GM12872 (cell line): ENCODE measurements at regions not wholly inside any gene's neighbourhood (a gene's known extent, or its start where the extent isn't known, plus 50 kb on each side); places are given as distances from the start of the nearest gene placed in this dataset.

Experiments
- TF ChIP-seq, protein P1 (sequence below): IDR thresholded peaks from 3 replicates; pipeline ENCODE4 v1.5.1; 2011; ENCODE audit warnings: low read depth, mild to moderate bottlenecking, low read length, moderate library complexity; ENCODE audit not compliant: insufficient read depth

DNA sequence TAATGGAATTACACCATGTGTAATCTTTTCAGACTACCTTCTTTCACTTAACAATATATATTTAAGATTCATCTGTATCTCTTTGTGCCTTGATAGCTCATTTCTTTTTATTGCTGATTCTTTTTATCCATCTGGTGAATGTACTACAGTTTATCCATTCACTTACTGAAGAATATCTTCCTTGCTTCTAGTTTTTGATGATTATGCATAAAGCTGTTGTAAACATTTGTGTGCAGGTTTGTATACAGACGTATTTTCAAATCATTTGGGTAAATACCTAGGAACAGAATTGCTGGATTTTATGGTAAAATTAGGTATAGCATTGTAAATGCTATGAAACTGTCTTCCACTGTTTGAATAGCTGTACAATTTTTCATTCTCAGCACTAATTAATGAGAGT, 592.6 kb upstream of the HS6ST1 start:
- TF ChIP-seq, protein P1, sequence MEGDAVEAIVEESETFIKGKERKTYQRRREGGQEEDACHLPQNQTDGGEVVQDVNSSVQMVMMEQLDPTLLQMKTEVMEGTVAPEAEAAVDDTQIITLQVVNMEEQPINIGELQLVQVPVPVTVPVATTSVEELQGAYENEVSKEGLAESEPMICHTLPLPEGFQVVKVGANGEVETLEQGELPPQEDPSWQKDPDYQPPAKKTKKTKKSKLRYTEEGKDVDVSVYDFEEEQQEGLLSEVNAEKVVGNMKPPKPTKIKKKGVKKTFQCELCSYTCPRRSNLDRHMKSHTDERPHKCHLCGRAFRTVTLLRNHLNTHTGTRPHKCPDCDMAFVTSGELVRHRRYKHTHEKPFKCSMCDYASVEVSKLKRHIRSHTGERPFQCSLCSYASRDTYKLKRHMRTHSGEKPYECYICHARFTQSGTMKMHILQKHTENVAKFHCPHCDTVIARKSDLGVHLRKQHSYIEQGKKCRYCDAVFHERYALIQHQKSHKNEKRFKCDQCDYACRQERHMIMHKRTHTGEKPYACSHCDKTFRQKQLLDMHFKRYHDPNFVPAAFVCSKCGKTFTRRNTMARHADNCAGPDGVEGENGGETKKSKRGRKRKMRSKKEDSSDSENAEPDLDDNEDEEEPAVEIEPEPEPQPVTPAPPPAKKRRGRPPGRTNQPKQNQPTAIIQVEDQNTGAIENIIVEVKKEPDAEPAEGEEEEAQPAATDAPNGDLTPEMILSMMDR, result no peak

DNA sequence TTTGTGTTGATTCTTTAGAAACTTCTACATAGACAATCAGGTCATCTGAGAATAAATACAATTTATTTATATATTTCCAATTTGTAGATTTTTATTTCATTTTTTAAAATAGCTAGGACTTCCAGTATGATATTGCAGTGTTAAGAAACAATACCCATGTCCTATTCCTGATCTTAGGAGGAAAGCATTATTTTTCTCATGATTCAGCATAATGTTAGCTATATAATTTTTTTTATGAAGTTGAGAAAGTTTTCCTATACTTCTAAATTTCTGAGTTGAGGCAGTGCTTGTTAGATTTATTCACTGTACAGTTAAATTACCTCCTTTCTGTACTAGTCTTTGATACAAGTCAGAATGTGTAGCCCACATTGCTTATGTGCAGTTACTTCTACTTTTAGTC, 595.7 kb upstream of the HS6ST1 start:
- TF ChIP-seq, protein P1, result no peak

DNA sequence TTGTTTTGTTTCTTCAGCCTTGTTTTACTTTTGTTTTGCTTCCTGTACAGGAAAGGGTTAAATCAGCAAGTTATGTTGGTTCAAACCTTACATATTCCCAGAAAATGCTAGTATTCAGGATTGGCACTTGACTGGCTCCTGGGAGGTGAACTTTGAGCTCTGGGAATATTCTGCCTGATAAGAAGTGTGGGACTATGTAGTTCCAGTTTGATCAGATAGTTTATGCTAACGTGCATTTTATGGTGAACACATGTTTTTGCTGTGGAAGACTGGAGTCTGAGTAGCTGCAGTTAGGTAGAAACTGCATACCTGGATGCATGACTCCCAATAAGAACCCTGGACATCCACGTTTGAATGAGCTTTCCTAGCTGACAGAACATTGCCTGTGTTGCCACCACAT, 603.1 kb upstream of the HS6ST1 start:
- TF ChIP-seq, protein P1, result no peak

DNA sequence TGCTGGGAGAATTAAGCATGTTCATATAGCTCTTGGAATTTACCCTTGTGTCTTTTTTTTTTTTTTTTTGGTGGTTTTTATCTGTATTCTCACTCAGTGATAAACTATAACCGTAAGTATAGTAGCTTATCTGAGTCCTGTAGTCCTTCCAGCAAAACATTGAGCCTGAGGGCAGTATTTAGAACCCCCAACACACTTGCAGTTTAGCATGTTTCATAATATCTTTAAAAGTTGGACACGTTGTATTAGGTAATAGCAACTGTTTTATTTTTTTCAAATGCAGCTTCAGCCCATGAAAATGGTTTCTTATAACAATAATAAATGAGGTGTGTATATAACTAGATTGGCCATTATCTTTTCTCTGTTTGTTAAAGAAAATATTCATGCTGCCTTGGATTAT, 603.5 kb upstream of the HS6ST1 start:
- TF ChIP-seq, protein P1, result no peak

DNA sequence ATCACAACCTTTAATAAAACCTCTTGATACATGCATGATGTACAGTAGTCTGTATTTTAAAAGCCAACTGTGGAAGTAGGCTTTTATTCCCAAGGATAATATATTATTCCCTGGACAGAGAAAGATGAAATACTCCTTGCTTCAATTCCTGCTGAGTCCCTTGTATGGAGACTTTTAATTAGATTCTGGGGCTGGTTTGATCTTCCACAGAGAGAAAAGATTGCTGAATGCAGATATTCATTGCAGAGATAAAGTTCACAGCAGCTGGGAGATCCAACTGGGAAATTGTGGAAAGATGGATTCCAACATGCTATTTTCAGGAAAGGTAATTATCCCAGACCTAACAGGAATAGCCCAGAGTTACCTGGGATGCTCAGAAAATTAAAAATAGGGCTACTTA, 607.0 kb upstream of the HS6ST1 start:
- TF ChIP-seq, protein P1, result no peak

DNA sequence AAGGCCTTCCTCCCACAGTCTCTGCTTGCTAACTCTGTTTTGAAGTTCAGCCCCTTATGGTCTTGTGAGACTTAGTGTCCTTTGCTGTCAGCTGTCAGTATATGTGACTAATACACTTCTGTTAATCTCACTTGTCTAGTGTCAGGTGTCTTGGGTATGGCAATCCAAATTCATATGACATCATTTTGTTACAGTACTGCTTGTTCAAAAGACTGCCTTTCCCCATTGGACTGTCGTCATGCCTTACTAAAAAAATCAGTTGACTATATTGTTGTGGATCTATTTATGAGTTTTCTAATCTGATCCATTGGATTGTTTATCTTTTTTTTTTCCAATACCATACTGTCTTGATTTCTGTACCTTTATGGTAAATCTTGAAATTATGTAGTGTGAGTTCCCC, 611.4 kb upstream of the HS6ST1 start:
- TF ChIP-seq, protein P1, result no peak

DNA sequence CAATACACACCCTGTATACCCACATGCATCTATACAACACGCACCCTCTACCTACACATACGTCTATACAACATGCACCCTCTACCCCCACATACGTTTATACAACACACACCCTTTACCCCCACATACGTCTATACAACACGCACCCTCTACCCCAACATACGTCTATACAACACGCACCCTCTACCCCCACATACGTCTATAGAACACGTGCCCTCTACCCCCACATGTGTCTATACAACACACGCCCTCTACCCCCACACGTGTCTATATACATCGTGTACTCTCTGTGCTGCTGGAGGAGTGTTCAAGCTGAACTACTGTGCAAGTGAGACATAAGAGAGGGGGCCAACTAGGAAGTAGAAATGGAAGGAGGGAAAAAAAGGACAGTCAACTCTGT, 621.7 kb upstream of the HS6ST1 start:
- TF ChIP-seq, protein P1, result no peak

DNA sequence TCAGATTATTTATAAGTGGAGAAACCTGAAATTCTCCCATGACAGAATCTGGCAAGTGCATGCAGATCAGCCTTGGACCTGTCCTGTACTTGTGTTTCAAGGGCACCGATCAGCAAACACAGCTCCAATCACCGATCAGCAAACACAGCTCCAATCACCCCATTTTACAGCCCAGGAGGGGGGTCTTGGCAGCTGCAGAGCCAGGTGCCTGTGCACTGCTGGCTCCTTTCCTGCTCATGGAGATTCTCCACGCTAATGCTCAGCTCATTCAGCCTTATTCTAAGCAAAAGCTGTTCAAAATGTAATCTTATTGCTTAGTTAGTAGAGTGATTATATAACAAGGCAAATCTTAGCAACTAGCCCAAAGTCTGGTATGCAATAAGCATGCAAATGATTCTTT, 623.1 kb upstream of the HS6ST1 start:
- TF ChIP-seq, protein P1, result no peak
